ENCODE measurements at regions not wholly inside any gene's neighbourhood (a gene's known extent, or its start where the extent isn't known, plus 50 kb on each side); places are given as distances from the start of the nearest gene placed in this dataset.

GRCh38 chr14:71812693-71813092, 119.5 kb upstream of the RGS6 start:
- no peak for TF ChIP-seq YY1 (IDR thresholded peaks at IDR 0.05; ENCODE audit: insufficient read depth, insufficient read length)
- no peak for TF ChIP-seq ZNF274 (IDR thresholded peaks at IDR 0.05; ENCODE audit: low read depth, low read length)
